AG08395 (cell line): ENCODE measurements at regions not wholly inside any gene's neighbourhood (a gene's known extent, or its start where the extent isn't known, plus 50 kb on each side); places are given as distances from the start of the nearest gene placed in this dataset.

Experiments
- DNase-seq: peaks from one replicate; pipeline ENCODE4 v3.0.0; 2012; ENCODE audit warnings: mixed read lengths, low spot score

- DNase-seq, result no peak
These were observed 386.2 kb downstream of the PCDH7 start for GRCh38 chr4:31106419-31106818.

DNA sequence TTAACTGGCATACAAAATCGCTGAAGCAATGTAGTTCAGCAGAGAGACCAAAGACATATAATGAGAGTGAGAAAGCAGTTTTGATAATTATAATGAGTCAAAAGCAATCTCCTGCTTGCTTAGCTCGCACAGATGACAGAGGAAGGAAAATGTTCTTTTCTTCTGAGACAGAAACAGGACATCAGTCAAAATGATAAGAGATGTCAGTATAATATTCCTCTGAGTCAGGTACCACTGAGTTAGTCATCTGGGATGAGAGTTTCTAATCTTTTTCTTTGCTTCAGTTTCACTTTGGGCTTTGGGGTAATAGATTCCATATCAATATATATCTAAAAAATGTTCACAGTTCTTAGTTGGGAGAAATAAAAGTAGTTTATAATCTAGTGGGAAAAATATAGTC, 387.2 kb downstream of the PCDH7 start:
- no peak for DNase-seq

- no peak for DNase-seq
These were observed 388.6 kb downstream of the PCDH7 start for GRCh38 chr4:31108762-31109161.

DNA sequence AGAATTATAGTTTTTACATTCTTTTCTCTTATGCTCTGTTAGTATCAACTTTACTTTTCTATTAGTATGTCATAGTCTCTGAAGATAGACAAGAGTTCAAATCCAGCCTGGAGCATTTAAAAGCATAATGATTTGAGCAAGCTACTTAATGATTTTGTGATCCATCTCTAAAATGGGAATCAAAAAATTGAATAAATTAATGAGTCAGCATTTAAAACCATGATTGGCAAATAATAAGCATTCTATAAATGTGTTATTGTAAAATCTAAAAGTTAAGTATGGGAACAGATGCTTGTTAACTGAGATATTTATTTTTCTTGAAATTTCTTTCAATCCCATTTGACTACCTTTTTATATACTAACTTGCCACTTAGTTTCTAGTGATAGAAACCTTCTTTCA, 391.6 kb downstream of the PCDH7 start:
- no peak for DNase-seq

GRCh38 chr4:31114816-31115215, 394.6 kb downstream of the PCDH7 start:
- no peak for DNase-seq

GRCh38 chr4:31124008-31124585, 403.9 kb downstream of the PCDH7 start:
- no peak for DNase-seq

GRCh38 chr4:31125061-31125460, 404.9 kb downstream of the PCDH7 start:
- no peak for DNase-seq

DNA sequence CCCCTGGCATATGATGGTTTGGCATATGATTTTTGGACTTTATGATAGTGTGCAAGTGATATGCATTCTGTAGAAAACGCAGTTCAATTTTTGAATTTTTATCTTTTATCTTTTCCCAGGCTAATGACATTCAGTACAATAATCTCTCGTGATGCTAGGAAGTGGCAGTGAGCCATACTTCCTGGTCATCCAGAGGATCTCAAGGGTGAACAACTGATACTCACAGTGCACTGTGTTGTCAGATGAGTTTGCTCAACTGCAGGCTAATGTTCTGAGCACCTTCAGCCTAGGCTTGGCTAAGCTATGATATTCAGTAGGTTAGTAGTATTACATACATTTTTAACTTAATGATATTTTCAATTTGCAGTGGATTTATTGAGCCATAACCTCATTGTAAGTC, 405.3 kb downstream of the PCDH7 start:
- no peak for DNase-seq

GRCh38 chr4:31126881-31127398, 406.8 kb downstream of the PCDH7 start:
- DNase-seq, result no peak

DNA sequence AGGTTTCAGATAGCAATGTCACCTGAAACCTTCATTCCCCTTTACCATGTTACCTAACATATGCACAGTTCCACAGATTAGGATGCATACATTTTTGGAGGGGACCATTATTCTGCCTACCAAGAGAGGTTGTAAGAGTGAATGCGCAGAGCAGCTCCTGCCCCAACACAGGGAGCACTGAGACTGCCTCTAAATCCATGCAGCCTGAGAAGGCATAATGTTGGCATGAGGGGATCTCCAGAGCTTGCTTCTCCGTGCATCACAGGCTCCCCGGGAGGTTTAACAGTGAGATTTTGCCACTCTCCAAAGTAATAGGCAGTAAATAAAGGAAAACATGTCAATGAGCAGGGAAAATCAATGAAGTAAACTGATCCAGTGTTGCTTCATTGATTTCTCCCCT, 410.8 kb downstream of the PCDH7 start:
- DNase-seq, result no peak

DNA sequence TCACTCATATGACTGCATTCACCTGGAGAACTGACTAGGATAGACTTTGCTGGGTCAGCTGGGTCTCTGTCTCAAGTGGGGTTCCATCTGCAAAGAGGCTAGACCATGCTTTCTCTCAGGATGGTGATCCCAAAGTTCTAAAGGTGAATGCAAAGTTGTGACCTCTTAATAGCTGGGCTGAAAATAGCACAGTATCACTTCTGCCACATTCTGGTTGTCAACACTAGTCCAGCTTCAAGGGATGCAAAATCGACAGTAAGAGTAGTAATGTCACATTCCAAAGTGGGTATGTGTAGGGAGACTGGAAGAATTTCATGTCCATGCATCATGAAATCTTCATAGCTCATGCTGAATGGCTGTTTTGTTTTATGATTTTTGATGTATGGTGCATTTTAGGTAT, 414.6 kb downstream of the PCDH7 start:
- no peak for DNase-seq

GRCh38 chr4:31139767-31140166, 419.6 kb downstream of the PCDH7 start:
- no peak for DNase-seq

DNA sequence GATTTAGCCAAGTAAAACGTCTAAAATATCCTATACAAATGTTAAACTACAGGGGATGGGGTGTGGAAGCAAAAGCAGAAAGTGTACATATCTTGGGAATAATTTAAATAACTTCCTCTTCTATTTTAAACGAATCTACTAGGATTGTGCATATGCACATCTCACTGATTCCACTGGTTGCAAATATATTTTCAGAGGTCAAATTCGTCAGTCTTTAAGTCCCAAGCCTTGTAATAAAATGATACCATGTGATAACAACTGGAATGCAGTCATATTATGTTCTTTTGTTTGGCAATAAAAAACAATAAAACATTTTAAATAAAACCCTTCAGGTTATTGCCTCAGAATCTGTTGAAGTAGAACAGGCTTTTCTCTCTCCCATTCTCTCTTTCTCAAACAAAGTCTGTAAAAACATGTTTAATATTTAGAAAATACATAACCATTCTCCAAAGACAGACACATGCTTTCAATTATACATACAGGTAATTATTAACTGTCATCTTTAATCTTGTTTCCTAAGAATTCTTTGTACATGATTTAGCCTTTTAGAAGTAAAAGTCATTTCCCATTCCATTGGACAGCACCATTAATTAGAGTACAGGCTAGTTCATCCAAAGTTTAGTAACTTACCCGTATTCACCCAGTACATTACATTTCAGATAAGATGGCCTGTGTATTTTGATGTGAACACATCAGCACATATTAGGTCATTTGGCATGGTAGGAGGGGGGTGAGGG, 421.1 kb downstream of the PCDH7 start:
- DNase-seq, result no peak

DNA sequence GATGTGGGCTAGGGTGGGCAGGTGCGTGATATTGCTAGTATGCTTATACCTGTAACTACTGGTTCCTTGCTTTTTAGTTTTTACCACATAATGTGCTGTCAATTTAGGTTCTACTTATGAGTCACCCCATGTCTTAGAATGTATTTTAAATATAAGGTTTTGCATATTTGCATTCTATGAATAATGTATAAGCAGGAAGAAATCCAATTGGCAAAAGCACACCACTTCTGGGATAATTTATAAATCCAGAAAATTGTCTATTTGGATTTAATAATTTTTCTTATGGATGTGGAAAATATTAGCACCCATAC, 421.6 kb downstream of the PCDH7 start:
- DNase-seq, result no peak

DNA sequence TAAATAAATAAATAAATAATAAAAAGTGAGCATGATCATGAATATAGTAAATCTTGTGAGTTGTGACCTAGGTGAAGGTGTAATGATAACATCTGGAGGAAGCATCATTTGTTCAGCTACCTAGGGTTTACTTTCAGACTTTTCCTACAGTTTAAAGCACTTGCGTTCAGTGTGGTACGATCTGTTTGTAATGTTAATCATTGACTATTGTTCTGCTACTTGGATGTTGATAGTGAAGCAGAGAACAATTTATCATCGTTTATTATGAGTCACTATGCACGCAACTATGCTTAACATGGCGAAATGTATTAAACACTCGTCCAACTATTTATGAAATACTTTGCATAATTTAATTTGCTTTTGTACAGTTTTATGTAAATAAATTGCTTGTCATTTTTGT, 426.2 kb downstream of the PCDH7 start:
- DNase-seq, result no peak

DNA sequence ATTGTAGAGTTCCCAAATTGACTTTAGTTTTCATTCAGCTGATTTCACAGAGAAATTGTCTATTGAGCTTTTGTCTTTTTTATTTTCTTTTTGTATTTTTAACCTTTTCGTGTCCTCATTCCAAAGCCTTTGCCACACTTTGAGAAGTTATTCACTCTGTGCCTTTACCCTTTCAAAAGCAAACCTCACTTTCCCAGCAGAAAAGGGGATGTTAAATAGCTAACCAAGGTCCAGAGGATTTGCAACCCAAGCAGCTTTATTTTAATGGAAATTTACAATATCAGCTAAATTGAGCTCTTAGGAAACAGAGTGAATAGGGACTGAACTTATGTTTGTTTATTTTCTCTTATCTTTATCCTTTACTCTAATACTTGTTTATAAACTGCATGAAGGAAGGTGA, 428.8 kb downstream of the PCDH7 start:
- no peak for DNase-seq

GRCh38 chr4:31156221-31156620, 436.1 kb downstream of the PCDH7 start:
- no peak for DNase-seq

- DNase-seq, result no peak
These were observed 440.0 kb downstream of the PCDH7 start for GRCh38 chr4:31160146-31160545.

DNA sequence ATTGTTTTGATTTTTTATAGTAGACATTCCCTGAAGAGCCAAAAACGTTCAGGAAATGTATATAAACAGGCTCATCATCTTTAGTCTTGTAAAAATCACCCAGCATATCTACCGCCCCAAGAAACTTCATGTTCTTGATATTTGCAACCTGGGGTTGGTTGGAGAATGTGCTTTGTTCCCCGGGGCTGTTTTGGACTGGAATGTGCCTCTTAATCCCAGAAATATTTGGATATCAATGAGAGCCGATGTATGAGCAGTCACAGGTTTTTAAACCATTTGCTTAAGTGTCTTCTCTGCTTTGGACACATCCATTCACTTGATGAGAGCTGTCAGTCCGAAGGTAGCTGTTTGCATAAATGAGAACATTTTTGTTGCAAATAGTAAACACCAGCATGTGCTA, 449.7 kb downstream of the PCDH7 start:
- no peak for DNase-seq

GRCh38 chr4:31171362-31171761, 451.2 kb downstream of the PCDH7 start:
- no peak for DNase-seq

- DNase-seq, result no peak
These were observed 455.2 kb downstream of the PCDH7 start for GRCh38 chr4:31175242-31175910.

- DNase-seq, result no peak
These were observed 463.1 kb downstream of the PCDH7 start for GRCh38 chr4:31183256-31183655.

GRCh38 chr4:31185014-31185585, 464.9 kb downstream of the PCDH7 start:
- no peak for DNase-seq
